ENCODE measurements at regions not wholly inside any gene's neighbourhood (a gene's known extent, or its start where the extent isn't known, plus 50 kb on each side); places are given as distances from the start of the nearest gene placed in this dataset.

- TF ChIP-seq MAX (IDR thresholded peaks at IDR 0.05; ENCODE audit: insufficient read depth, insufficient read length) (no peak), JUN (IDR thresholded peaks at IDR 0.05; ENCODE audit: borderline replicate concordance, insufficient read depth, insufficient read length, low read depth) (no peak), CTCF (IDR thresholded peaks at IDR 0.05; ENCODE audit: extremely low read depth in 1 of 2, insufficient read depth in 1 of 2, low read depth in 1 of 2, low read length in 2 of 2) (no peak), EZH2 (IDR thresholded peaks at IDR 0.05; ENCODE audit: borderline replicate concordance, low read depth, low read length, severe bottlenecking) (no peak), MYC (IDR thresholded peaks at IDR 0.05; ENCODE audit: low read depth, low read length) (no peak), POLR2AphosphoS5 (IDR thresholded peaks at IDR 0.05; ENCODE audit: insufficient read depth, low read depth, low read length) (no peak), GATA2 (IDR thresholded peaks at IDR 0.05; ENCODE audit: insufficient read depth, insufficient read length, low read depth, low read length) (no peak), FOS (IDR thresholded peaks at IDR 0.05; ENCODE audit: borderline replicate concordance, insufficient read depth, low read length) (no peak), POLR2A (IDR thresholded peaks at IDR 0.05; ENCODE audit: low read depth, low read length) (no peak)
- peaks cover 3% of the 10 kb centered on the region for H3K4me1 ChIP-seq (ENCODE audit: control insufficient read depth, extremely low read depth, insufficient read depth, low read length)
- CTCF ChIA-PET = interaction anchor here (0.9 kb wide), 1 partner anchor 212 kb away, joined by 3 read pairs; no protein-coding TSS in a partner anchor
- POLR2A ChIA-PET = no interaction called here
- H3K4me3 ChIP-seq (replicated peaks in 1 of 3; ENCODE audit: insufficient read depth in 1 of 3, low read depth in 1 of 3, low read length in 3 of 3) = no peak overlapping the region
- no peak overlapping the region for H3K27ac ChIP-seq (ENCODE audit: insufficient read depth, low read depth, low read length)
- H3K9me3 ChIP-seq (replicated peaks; ENCODE audit: control insufficient read depth, insufficient read depth, low read length) = no peaks in the 10 kb centered on the region
- no peak overlapping the region for H3K9ac ChIP-seq (replicated peaks; ENCODE audit: extremely low read depth, insufficient read depth, low read length)
- no peaks in the 10 kb centered on the region for H3K79me2 ChIP-seq (ENCODE audit: control insufficient read depth, insufficient read depth, low read length)
- no peak for DNase-seq (ENCODE audit: low read depth, low spot score)
- peaks cover under 1 to 3% of the 10 kb centered on the region in 2 experiments for H3K27me3 ChIP-seq (ENCODE audit: control insufficient read depth in 2 of 2, insufficient read depth in 2 of 2, low read length in 2 of 2)
- dilution Hi-C loops (cut with MboI; ENCODE audit: extremely low pct_ligation_motif_present, low sequenced_read_pairs) = no loop called here
- no TSS peak for BruUV-seq (replicated peaks)
- no peak for FAIRE-seq
- H4K20me1 ChIP-seq (replicated peaks; ENCODE audit: control insufficient read depth, extremely low read depth, insufficient read depth, low read length) = no peaks in the 10 kb centered on the region
- no peaks in the 10 kb centered on the region for H3K9me1 ChIP-seq (replicated peaks; ENCODE audit: control insufficient read depth, extremely low read depth, insufficient read depth, low read length)
- H3K4me2 ChIP-seq (ENCODE audit: insufficient read depth, low read length) = no peak overlapping the region
- H3K36me3 ChIP-seq (ENCODE audit: control insufficient read depth in 2 of 2, extremely low read depth in 1 of 2, insufficient read depth in 2 of 2, low read length in 2 of 2) = no peaks in the 10 kb centered on the region
- intact Hi-C loops (cut with micrococcal nuclease) = no loop called here
- no peak overlapping the region for H2AFZ ChIP-seq (ENCODE audit: low read depth, low read length)
Measured at GRCh38 chr20:50399555-50399916, 110.6 kb upstream of the PTPN1 start.

Measured in endothelial cell of umbilical vein (primary cell).